ENCODE measurements at regions not wholly inside any gene's neighbourhood (a gene's known extent, or its start where the extent isn't known, plus 50 kb on each side); places are given as distances from the start of the nearest gene placed in this dataset.
A peak's percentile ranks its signal among the peaks of the same experiment; 100 is the strongest.
"Not testable (repeated sequence)": the region's sequence is repeated elsewhere in the genome, so short reads cannot be mapped to it uniquely, and the experiment has no call there.

DNA sequence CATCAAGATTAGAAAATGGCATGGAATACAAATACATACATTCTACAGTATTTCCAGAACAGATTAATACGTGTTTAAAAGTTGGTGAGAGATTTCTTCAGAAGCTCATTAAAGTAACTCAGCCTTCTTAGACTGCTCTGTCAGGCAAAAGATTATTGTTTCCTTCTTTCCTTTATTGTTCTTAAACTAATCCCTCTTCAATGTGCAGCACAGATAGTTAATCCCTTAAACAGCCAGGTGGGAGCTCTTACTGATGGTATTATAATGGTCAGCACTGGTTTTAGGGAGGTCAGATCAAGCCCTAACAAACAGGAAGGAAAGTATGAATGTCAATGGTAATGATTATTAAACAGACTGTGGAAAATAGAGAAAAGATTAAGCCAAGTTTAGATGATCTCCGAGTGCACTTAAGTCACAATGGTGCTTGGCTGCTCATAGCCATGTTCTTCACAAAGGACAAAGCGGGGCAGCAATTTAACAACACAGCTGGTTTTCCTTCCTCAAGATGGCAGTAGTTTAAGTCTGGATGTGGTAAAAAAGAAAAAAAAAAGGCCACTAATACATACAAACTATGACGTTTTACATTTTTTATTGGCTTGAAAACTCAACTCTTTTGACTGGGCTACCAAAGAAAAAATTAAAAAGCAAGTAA, 992.6 kb downstream of the PCDH9 start:
- no peak for DNase-seq (ENCODE audit: low read depth in 4 of 4, low spot score in 3 of 4)

DNA sequence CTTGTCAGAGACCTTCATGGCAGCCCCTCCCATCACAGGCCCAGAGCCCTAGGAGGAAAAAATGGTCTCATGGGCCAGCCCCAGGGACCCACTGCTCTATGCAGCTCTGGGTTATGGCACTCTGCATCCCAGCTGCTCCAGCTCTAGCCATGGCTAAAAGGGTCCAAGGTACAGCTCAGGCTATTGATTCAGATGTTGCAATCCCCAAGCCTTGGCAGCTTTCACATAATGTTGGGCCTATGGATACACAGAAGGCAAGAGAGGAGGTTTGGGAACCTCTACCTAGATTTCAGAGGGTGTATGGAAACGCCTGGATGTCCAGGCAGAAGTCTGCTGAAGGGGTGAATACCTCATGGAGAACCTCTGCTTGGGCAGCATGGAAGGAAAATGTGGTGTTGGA, 996.0 kb downstream of the PCDH9 start:
- DNase-seq (ENCODE audit: low read depth in 4 of 4, low spot score in 3 of 4): no peak

DNA sequence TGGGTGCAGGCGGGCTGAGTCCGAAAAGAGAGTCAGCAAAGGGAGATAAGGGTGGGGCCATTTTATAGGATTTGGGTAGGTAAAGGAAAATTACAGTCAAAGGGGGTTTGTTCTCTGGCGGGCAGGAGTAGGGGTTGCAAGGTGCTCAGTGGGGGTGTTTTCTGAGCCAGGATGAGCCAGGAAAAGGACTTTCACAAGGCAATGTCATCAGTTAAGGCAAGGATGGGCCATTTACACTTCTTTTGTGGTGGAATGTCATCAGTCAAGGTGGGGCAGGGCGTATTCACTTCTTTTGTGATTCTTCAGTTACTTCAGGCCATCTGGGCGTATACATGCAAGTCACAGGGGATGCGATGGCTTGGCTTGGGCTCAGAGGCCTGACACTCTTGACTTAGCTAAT, 998.2 kb downstream of the PCDH9 start:
- DNase-seq (ENCODE audit: low read depth in 4 of 4, low spot score in 3 of 4): not testable (repeated sequence)

- DNase-seq (ENCODE audit: low read depth in 4 of 4, low spot score in 3 of 4): no peak
These were observed 1005.1 kb downstream of the PCDH9 start for GRCh38 chr13:66225072-66225471.

GRCh38 chr13:66224663-66225062, 1005.5 kb downstream of the PCDH9 start:
- DNase-seq (ENCODE audit: low read depth in 4 of 4, low spot score in 3 of 4): no peak

GRCh38 chr13:66222926-66223325, 1007.2 kb downstream of the PCDH9 start:
- DNase-seq (ENCODE audit: low read depth in 4 of 4, low spot score in 3 of 4): no peak

GRCh38 chr13:66222127-66222526, 1008.0 kb downstream of the PCDH9 start:
- DNase-seq (ENCODE audit: low read depth in 4 of 4, low spot score in 3 of 4): no peak

DNA sequence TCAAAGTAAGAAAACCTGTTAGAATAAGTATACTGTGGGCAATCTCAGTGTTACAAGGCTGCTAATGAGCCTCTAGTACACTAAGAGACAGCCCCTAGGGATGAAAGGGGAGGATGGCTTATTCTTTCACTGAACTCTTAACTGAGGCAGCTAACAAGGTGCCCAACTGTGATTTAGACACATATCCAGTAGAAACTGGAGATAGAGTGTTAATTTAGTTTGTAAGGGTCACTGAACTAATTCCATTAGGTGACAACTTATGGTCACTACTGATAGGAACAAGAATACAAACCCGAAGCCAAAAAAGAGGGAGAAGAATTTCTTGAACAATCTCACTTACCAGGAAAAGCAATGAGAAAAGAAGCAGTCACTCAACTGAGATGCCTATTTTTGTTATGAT, 1010.6 kb downstream of the PCDH9 start:
- no peak for DNase-seq (ENCODE audit: low read depth in 4 of 4, low spot score in 3 of 4)

DNA sequence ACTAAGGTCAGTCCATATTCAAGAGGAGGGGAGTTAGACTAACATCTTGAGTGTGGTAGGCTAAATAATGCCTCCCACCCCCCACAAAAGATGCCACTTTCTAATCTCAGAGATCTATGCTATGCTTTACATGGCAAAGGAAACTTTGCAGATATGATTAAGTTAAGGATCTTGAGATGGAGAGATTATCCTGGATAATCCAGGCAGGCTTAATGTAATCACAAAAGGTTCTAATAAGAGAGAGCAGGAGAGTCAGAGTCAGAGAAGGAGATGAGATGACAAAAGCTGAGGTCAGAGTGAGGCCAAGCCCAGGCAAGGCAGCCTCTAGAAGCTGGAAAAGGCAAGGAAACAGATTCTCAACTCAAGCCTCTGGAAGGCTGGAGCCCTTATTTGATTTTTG, 1011.6 kb downstream of the PCDH9 start:
- DNase-seq (ENCODE audit: low read depth in 4 of 4, low spot score in 3 of 4): no peak

DNA sequence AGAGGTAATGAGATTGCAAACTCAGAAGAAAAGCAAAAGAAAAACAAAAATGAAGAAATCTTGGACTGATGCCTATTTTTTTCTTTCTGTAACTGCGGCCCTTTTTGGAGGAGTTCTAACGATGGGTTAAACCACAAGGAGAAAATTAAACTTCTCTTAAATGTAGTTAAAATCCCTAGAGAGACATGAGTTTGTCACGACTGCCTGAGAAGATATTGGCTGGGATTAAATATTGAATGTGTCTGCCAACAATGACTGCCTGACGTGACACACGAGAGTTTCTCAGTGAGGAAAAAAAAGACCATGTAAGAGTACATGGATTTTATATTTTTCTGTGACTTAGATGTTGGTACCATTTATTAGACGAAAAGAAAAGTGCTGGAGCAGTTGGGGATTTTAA, 1013.4 kb downstream of the PCDH9 start:
- DNase-seq (ENCODE audit: low read depth in 4 of 4, low spot score in 3 of 4): no peak

GRCh38 chr13:66214467-66214866, 1015.7 kb downstream of the PCDH9 start:
- DNase-seq (ENCODE audit: low read depth in 4 of 4, low spot score in 3 of 4): no peak

GRCh38 chr13:66212511-66212910, 1017.6 kb downstream of the PCDH9 start:
- no peak for DNase-seq (ENCODE audit: low read depth in 4 of 4, low spot score in 3 of 4)

DNA sequence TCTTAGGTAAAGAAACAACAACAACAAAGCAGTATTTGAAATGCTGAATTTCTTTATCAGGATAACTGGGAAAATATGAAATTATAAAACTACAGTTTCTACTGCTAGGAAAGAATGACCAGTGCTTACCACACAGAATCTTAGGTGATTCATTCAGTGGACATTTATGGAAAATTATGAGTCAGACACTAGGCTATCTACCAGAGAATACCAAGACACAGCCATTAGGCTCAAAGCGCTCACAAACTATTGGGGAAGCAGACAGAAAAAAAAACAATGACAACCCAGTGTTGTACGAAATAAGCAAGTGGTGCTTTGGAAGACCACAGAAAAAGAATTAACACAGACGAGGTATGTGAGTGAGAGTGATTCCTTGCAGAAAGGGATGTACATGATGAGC, 1019.5 kb downstream of the PCDH9 start:
- DNase-seq (ENCODE audit: low read depth in 4 of 4, low spot score in 3 of 4): no peak

DNA sequence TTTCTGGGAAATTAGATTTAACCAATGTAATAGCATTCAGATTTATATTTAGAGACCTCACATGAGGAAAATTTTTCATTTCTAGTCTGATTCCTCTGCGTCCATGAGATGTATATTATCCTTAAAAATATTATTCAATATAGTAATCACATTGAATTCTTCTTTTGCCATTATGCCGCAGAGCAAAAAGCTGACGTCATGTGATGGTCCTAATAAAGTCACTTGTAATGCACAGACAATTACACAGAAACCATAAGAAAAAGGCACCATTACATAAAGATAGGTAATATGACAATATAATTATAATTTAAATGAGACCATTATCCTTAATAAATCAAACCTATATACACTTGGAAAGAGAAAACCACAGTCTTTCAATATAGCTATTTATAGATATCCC, 1021.5 kb downstream of the PCDH9 start:
- no peak for DNase-seq (ENCODE audit: low read depth in 4 of 4, low spot score in 3 of 4)

DNA sequence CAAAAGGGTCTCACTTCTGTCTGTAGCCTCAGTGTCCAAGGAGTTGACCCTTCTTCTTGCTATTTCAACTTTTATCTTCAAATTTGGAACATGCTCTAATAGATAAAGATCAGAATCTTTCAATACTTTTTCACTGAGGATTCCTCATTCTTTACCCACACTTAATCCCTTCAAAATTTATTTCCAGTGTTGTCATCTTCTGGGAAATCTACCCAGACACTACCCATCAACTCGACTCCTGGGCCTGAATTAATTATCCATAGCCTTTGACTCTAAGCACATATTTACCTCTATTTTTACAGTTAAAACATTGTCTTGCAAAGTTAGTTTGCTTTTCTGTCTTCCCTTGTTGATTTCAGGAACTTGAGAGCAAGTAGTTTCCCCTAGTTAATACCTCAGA, 1022.5 kb downstream of the PCDH9 start:
- no peak for DNase-seq (ENCODE audit: low read depth in 4 of 4, low spot score in 3 of 4)

- no peak for DNase-seq (ENCODE audit: low read depth in 4 of 4, low spot score in 3 of 4)
These were observed 1024.3 kb downstream of the PCDH9 start for GRCh38 chr13:66205807-66206206.

DNA sequence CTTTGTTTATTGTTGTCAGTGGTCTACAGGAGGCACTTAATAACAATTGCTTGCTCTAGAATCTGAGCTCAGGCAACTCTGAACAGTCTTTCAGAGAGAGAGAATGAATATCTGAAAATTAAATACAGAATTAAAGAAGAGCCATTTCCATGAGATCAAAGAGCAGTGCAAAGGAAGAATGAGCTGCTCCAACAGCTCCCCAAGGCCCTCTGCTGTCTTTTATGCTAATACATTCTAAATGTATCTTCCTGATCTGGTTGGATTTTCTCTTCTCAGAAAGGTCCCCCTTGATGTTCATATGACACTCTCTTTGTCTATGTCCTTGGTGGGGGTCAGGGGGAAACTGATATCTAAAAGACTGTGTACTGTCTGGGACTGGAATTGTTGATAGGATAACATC, 1029.6 kb downstream of the PCDH9 start:
- DNase-seq (ENCODE audit: low read depth in 4 of 4, low spot score in 3 of 4): no peak

DNA sequence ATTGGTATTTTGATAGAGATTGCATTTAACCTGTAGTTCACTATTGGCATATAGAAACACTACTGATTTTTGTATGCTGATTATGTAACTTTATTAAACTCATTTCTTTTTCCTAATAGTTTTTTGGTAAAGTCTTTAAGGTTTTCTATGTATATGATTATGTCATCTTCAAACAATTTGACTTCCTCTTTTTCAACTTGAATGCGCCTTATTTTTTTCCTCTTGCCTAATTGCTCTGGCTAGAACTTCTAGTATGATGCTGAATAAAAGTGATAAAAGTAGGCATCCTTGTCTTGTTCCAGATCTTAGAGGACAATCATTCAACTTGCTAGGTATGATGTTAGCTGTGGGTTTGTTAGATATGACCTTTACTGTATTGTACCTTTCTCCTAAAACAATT, 1034.9 kb downstream of the PCDH9 start:
- DNase-seq (ENCODE audit: low read depth in 4 of 4, low spot score in 3 of 4): no peak

GRCh38 chr13:66189986-66190385, 1040.2 kb downstream of the PCDH9 start:
- DNase-seq (ENCODE audit: low read depth in 4 of 4, low spot score in 3 of 4): no peak

- DNase-seq (ENCODE audit: low read depth in 4 of 4, low spot score in 3 of 4): no peak
These were observed 1049.3 kb downstream of the PCDH9 start for GRCh38 chr13:66180836-66181235.

GRCh38 chr13:66171920-66172319, 1058.2 kb downstream of the PCDH9 start:
- no peak for DNase-seq (ENCODE audit: low read depth in 4 of 4, low spot score in 3 of 4)

- no peak for DNase-seq (ENCODE audit: low read depth in 4 of 4, low spot score in 3 of 4)
These were observed 1067.7 kb downstream of the PCDH9 start for GRCh38 chr13:66162470-66162869.

DNA sequence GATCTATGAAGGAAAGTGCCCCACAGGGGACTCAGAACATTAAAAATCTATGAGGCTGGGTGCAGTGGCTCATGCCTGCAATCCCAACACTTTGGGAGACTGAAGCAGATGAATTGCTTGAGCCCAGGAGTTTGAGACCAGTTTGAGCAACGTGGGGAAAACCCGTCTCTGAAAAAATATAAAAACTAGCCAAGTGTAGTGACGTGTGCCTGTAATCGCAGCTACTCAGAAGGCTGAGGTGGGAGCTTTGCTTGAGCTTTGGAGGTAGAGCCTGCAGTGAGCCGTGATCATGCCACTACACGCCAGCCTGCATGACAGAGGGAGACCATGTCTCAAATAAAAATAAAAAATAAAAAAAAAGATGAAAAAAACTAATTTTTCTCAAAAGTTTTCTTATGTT, 1070.6 kb downstream of the PCDH9 start:
- DNase-seq (ENCODE audit: low read depth in 4 of 4, low spot score in 3 of 4): peak in 2 of 4 donors; percentile 4 to 12

Measured in right renal pelvis (tissue), 4 donors.